ENCODE measurements at regions not wholly inside any gene's neighbourhood (a gene's known extent, or its start where the extent isn't known, plus 50 kb on each side); places are given as distances from the start of the nearest gene placed in this dataset.

DNA sequence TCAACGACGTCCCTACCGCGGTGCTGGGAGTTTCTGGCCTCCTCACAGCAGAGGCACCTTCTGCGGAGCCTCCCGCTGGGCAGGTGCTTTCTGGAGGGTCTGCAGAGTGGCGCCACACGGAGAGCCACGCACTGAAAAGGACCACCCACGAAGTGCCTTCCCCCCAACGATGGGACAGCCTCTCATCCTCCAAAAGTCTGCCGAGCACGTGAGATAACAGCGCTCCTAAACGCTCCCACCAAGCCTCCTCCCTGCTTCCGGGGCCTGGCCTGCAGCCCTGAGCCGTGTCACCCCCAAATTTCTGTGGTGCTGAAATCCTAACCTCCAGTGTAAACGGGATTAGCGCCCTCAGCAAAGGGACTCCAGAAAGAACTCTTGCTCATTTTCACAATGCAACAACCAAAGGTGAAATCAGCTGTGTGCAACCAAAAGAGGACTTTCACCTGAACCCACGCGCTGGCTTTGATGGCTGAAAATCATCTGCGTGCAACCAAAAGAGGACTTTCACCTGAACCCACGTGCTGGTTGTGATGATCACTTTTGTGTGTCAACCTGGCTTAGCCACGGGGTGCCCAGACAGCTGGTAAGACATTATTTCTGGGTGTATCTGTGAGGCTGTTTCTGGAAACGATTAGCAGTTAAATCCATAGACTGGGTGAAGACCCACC is 924.6 kb downstream of the BRD1 start:
- TF ChIP-seq, protein P1, sequence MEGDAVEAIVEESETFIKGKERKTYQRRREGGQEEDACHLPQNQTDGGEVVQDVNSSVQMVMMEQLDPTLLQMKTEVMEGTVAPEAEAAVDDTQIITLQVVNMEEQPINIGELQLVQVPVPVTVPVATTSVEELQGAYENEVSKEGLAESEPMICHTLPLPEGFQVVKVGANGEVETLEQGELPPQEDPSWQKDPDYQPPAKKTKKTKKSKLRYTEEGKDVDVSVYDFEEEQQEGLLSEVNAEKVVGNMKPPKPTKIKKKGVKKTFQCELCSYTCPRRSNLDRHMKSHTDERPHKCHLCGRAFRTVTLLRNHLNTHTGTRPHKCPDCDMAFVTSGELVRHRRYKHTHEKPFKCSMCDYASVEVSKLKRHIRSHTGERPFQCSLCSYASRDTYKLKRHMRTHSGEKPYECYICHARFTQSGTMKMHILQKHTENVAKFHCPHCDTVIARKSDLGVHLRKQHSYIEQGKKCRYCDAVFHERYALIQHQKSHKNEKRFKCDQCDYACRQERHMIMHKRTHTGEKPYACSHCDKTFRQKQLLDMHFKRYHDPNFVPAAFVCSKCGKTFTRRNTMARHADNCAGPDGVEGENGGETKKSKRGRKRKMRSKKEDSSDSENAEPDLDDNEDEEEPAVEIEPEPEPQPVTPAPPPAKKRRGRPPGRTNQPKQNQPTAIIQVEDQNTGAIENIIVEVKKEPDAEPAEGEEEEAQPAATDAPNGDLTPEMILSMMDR (IDR thresholded peaks at IDR 0.05) = no peak
- no peak for TF ChIP-seq POLR2A (IDR thresholded peaks at IDR 0.05)

Data from esophagus squamous epithelium (tissue), 4 donors.